SK-N-SH (cell line): ENCODE measurements at regions not wholly inside any gene's neighbourhood (a gene's known extent, or its start where the extent isn't known, plus 50 kb on each side); places are given as distances from the start of the nearest gene placed in this dataset.

Experiments used
- CHD2 ChIP-seq: fragments of 150-350 bp; IDR thresholded peaks from 2 replicates; pipeline ENCODE4 v1.6.1; 2018; ENCODE audit warnings: low read length; ENCODE audit not compliant: partially characterized antibody
- EZH2phosphoT487 ChIP-seq: fragments of 200-600 bp; sonication (generic); IDR thresholded peaks from 2 replicates; pipeline ENCODE4 v1.6.1; 2017; ENCODE audit warnings: low read depth, mixed run types, mild to moderate bottlenecking, antibody characterized with exemption, moderate library complexity, borderline replicate concordance
- POLR2AphosphoS5 ChIP-seq: IDR thresholded peaks from 2 replicates; pipeline ENCODE4 v1.6.1; 2012; ENCODE audit warnings: low read depth, low read length
- RAD21 ChIP-seq: IDR thresholded peaks from 2 replicates; pipeline ENCODE4 v1.6.1; 2012; ENCODE audit warnings: mild to moderate bottlenecking, low read length
- SIN3A ChIP-seq: IDR thresholded peaks from 2 replicates; pipeline ENCODE4 v1.6.1; 2012; ENCODE audit warnings: low read depth, mild to moderate bottlenecking, low read length, moderate library complexity, borderline replicate concordance
- SMC3 ChIP-seq: IDR thresholded peaks from 2 replicates; pipeline ENCODE4 v1.6.1; 2012; ENCODE audit warnings: low read depth, low read length, improper control_type of control experiment
- TAF1 ChIP-seq: IDR thresholded peaks from 2 replicates; pipeline ENCODE4 v1.6.1; 2012; ENCODE audit warnings: low read depth, mild to moderate bottlenecking, low read length, moderate library complexity, borderline replicate concordance
- YY1 ChIP-seq: IDR thresholded peaks from 2 replicates; pipeline ENCODE4 v1.4.0; 2012; ENCODE audit warnings: low read depth, mild to moderate bottlenecking
- TF ChIP-seq, protein P1 (sequence below): fragments of 200-600 bp; sonication (generic); IDR thresholded peaks from 2 replicates; pipeline ENCODE4 v1.6.1; 2017; ENCODE audit warnings: antibody characterized with exemption, mild to moderate bottlenecking, moderate library complexity
- TF ChIP-seq, protein P2 (sequence below): IDR thresholded peaks from 2 replicates; pipeline ENCODE4 v1.4.0; 2012; ENCODE audit warnings: low read depth, borderline replicate concordance
- TF ChIP-seq, protein P3 (sequence below): IDR thresholded peaks from 2 replicates; pipeline ENCODE4 v1.4.0; 2012; ENCODE audit warnings: low read depth
- TF ChIP-seq, protein P4 (sequence below): IDR thresholded peaks from 2 replicates; pipeline ENCODE4 v1.6.1; 2012; ENCODE audit warnings: mild to moderate bottlenecking, low read depth, low read length, moderate library complexity

DNA sequence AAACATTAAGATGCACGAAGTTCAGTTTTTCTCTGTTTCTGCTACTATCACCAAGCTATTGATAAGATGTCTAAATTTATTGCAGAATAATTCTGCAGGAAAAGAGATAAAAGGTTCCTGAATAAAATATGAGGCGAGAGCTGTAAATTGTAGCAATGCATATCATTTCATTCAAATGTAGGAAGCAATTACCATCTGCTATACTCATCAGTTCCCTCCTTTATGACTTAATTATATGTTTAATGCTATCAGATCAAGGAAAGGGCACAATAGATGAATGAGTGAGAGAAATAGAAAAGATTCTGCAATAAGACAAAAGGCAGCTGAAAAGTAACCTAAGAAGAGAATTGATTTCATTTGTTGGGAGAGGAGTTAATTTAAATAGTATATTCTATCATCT lies 108.2 kb upstream of the GALNT5 start:
- TF ChIP-seq, protein P1, sequence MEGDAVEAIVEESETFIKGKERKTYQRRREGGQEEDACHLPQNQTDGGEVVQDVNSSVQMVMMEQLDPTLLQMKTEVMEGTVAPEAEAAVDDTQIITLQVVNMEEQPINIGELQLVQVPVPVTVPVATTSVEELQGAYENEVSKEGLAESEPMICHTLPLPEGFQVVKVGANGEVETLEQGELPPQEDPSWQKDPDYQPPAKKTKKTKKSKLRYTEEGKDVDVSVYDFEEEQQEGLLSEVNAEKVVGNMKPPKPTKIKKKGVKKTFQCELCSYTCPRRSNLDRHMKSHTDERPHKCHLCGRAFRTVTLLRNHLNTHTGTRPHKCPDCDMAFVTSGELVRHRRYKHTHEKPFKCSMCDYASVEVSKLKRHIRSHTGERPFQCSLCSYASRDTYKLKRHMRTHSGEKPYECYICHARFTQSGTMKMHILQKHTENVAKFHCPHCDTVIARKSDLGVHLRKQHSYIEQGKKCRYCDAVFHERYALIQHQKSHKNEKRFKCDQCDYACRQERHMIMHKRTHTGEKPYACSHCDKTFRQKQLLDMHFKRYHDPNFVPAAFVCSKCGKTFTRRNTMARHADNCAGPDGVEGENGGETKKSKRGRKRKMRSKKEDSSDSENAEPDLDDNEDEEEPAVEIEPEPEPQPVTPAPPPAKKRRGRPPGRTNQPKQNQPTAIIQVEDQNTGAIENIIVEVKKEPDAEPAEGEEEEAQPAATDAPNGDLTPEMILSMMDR: no peak
- TF ChIP-seq POLR2AphosphoS5 (no peak), SMC3 (no peak), TAF1 (no peak), RAD21 (no peak), EZH2phosphoT487 (no peak), CHD2 (no peak), SIN3A (no peak), YY1 (no peak)
- TF ChIP-seq, protein P2, sequence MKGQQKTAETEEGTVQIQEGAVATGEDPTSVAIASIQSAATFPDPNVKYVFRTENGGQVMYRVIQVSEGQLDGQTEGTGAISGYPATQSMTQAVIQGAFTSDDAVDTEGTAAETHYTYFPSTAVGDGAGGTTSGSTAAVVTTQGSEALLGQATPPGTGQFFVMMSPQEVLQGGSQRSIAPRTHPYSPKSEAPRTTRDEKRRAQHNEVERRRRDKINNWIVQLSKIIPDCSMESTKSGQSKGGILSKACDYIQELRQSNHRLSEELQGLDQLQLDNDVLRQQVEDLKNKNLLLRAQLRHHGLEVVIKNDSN: no peak
- TF ChIP-seq, protein P3, sequence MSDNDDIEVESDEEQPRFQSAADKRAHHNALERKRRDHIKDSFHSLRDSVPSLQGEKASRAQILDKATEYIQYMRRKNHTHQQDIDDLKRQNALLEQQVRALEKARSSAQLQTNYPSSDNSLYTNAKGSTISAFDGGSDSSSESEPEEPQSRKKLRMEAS: no peak
- TF ChIP-seq, protein P4, sequence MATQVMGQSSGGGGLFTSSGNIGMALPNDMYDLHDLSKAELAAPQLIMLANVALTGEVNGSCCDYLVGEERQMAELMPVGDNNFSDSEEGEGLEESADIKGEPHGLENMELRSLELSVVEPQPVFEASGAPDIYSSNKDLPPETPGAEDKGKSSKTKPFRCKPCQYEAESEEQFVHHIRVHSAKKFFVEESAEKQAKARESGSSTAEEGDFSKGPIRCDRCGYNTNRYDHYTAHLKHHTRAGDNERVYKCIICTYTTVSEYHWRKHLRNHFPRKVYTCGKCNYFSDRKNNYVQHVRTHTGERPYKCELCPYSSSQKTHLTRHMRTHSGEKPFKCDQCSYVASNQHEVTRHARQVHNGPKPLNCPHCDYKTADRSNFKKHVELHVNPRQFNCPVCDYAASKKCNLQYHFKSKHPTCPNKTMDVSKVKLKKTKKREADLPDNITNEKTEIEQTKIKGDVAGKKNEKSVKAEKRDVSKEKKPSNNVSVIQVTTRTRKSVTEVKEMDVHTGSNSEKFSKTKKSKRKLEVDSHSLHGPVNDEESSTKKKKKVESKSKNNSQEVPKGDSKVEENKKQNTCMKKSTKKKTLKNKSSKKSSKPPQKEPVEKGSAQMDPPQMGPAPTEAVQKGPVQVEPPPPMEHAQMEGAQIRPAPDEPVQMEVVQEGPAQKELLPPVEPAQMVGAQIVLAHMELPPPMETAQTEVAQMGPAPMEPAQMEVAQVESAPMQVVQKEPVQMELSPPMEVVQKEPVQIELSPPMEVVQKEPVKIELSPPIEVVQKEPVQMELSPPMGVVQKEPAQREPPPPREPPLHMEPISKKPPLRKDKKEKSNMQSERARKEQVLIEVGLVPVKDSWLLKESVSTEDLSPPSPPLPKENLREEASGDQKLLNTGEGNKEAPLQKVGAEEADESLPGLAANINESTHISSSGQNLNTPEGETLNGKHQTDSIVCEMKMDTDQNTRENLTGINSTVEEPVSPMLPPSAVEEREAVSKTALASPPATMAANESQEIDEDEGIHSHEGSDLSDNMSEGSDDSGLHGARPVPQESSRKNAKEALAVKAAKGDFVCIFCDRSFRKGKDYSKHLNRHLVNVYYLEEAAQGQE: no peak
